Nephron progenitor cell (in vitro differentiated cells): ENCODE measurements at regions not wholly inside any gene's neighbourhood (a gene's known extent, or its start where the extent isn't known, plus 50 kb on each side); places are given as distances from the start of the nearest gene placed in this dataset.
A peak's percentile ranks its signal among the peaks of the same experiment; 100 is the strongest.

Experiments used
- DNase-seq: peaks from one replicate; pipeline ENCODE4 v3.0.0; 2021
- H3K27ac Mint-ChIP-seq: 2 replicates; pipeline ENCODE4 v1.8.0; 2021; ENCODE audit warnings: mild to moderate bottlenecking, moderate library complexity, mixed read lengths
- H3K27me3 Mint-ChIP-seq: 2 replicates; pipeline ENCODE4 v1.8.0; 2021; ENCODE audit warnings: mild to moderate bottlenecking, low read depth, mixed read lengths; ENCODE audit not compliant: poor library complexity
- H3K36me3 Mint-ChIP-seq: 2 replicates; pipeline ENCODE4 v1.8.0; 2021; ENCODE audit warnings: low read depth, mixed read lengths
- H3K4me1 Mint-ChIP-seq: 2 replicates; pipeline ENCODE4 v1.8.0; 2021; ENCODE audit warnings: mixed read lengths
- H3K4me3 Mint-ChIP-seq: 2 replicates; pipeline ENCODE4 v1.8.0; 2021; ENCODE audit warnings: mild to moderate bottlenecking, moderate library complexity, mixed read lengths
- H3K9me3 Mint-ChIP-seq: 2 replicates; pipeline ENCODE4 v1.8.0; 2021; ENCODE audit warnings: mild to moderate bottlenecking, moderate library complexity, mixed read lengths
- TF ChIP-seq, protein P1 (sequence below): fragments of 200-600 bp; sonication (generic); IDR thresholded peaks from 2 replicates; pipeline ENCODE4 v1.5.0; 2021; ENCODE audit warnings: antibody characterized with exemption

DNA sequence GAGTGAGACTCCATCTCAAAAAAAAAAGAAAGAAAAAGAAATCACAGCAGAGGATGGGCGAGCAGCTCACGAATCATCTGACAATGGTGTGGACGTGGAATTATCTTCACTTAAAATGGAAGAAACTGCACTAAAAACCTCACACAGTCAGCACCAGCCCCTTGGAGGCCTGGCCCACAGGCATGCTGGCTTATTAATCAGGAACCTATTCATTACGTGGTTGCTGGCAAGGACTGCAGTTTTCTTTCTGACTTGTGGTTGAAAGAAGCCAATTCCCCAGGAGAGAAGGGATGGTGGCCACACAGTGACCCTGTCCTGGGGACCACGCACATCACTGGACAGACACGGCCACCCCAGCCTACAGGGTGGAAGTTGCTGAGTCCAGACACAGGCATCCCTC is 401.1 kb downstream of the CTTN start:
- H3K36me3 Mint-ChIP-seq: no peaks in the 10 kb centered on the region
- DNase-seq: no peak
- H3K9me3 Mint-ChIP-seq: peaks cover 22% of the 10 kb centered on the region
- TF ChIP-seq, protein P1, sequence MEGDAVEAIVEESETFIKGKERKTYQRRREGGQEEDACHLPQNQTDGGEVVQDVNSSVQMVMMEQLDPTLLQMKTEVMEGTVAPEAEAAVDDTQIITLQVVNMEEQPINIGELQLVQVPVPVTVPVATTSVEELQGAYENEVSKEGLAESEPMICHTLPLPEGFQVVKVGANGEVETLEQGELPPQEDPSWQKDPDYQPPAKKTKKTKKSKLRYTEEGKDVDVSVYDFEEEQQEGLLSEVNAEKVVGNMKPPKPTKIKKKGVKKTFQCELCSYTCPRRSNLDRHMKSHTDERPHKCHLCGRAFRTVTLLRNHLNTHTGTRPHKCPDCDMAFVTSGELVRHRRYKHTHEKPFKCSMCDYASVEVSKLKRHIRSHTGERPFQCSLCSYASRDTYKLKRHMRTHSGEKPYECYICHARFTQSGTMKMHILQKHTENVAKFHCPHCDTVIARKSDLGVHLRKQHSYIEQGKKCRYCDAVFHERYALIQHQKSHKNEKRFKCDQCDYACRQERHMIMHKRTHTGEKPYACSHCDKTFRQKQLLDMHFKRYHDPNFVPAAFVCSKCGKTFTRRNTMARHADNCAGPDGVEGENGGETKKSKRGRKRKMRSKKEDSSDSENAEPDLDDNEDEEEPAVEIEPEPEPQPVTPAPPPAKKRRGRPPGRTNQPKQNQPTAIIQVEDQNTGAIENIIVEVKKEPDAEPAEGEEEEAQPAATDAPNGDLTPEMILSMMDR: no peak
- no peak overlapping the region for H3K4me3 Mint-ChIP-seq
- peaks cover 5% of the 10 kb centered on the region for H3K4me1 Mint-ChIP-seq
- peaks cover 11% of the 10 kb centered on the region for H3K27me3 Mint-ChIP-seq
- no peak overlapping the region for H3K27ac Mint-ChIP-seq

DNA sequence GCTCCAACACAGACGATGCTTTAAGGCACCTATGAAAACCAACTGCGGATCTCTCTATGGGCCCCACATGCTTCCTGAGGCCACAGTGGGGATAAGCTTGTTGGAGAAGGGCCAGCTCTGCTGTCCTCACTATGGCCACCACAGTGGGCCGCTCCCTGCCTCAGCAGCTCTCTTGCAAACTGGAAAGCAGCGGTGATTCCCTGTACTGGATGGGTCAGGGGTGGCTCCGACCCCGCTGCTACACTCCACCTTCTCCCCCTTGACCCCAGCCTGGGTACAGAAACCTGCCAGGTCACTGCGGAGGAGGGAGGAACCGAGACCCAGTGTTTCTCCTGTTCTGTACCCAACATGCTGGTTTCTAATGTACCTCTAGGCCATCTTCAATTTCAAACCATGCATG is 403.9 kb downstream of the CTTN start:
- no peak overlapping the region for H3K4me3 Mint-ChIP-seq

DNA sequence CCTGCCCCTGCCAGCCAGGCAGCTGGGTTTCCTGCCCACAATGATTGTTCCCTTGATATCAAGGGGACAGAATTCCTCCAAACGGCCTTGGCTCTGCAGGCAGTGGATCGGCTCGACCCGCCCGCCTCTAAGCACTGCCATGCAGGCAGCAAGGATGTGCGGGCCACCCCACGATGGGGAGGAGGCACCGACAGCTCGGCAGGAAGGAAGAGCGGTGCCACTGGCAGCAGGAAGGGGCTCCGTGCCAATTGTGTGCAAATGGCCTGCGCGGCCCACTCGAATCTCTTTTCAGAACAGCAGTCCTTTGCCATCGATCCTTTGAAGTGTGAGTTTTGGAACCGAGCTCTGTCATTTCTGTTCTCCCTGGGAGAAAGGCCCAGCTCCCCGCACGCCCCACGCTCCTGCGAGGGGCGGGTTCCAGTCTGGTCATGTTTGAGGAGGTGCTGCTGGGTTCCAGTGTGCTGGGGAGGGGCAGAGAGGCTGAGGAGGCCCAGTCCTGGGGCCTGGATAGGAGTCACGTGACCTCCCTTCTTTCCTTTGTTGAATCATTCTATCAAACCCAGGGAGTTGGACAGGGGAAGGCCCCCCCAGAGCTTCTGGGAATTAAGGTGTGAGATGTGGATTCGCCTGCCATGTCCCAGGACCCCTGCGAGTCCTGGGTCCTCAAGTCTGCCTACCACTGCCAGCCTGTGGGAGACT is 406.0 kb downstream of the CTTN start:
- Mint-ChIP-seq H3K27me3 (peaks cover 11% of the 10 kb centered on the region), H3K36me3 (no peaks in the 10 kb centered on the region), H3K9me3 (no peaks in the 10 kb centered on the region), H3K4me3 (no peak overlapping the region), H3K27ac (no peak overlapping the region), H3K4me1 (peaks cover 5% of the 10 kb centered on the region)
- DNase-seq: no peak
- TF ChIP-seq, protein P1: no peak

More for the DNA sequence above, 403.9 kb downstream of the CTTN start:
- Mint-ChIP-seq H3K27me3 (peaks cover 5% of the 10 kb centered on the region), H3K4me1 (peaks cover 5% of the 10 kb centered on the region), H3K36me3 (no peaks in the 10 kb centered on the region), H3K27ac (no peak overlapping the region), H3K9me3 (peaks cover 4% of the 10 kb centered on the region)
- DNase-seq: no peak
- TF ChIP-seq, protein P1: no peak

DNA sequence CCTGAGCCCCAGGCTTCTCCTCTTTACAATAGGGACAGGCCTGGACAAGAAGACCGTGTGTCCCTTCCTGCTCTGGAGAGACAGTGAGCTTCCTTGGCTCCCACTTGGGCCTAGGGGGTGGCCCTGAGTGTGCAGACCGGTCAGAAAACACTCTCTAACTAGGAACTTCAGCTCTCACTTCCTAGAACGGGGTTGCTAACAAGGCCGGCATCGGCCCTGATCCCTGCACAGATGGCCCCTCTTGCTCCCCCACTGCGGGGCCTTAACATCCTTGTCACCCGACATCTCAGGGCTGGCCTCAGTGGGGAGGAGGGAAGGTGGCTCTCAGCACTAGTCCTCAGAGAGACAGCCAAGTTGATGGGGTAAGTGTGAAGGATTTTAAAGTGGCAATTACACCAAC is 406.9 kb downstream of the CTTN start:
- H3K36me3 Mint-ChIP-seq: no peaks in the 10 kb centered on the region
- H3K4me3 Mint-ChIP-seq: no peak overlapping the region
- peaks cover 5% of the 10 kb centered on the region for H3K4me1 Mint-ChIP-seq
- TF ChIP-seq, protein P1: no peak
- DNase-seq: no peak
- peaks cover 8% of the 10 kb centered on the region for H3K27me3 Mint-ChIP-seq
- H3K9me3 Mint-ChIP-seq: no peaks in the 10 kb centered on the region
- peak overlapping the region; percentile 39 for H3K27ac Mint-ChIP-seq

DNA sequence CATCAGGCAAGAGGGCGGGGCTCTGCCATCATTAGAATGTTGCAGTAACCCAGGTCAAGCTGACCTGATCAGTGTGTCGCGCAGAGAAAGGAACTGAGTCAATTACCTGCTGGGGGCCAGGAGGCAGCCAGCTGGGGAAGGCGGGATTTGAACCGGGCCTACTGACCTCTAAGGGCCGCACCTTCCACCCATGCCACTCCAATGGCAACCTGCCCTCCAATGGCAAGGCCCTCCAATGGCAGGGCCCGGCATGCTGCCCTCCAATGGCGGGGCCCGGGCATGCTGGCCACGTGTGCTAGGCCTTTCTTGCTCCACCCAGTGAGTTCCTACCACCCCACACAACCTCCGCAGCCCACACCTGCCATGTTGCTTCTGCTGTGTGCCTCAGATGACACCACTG is 407.6 kb downstream of the CTTN start:
- TF ChIP-seq, protein P1: no peak
- Mint-ChIP-seq H3K9me3 (no peaks in the 10 kb centered on the region), H3K36me3 (no peaks in the 10 kb centered on the region), H3K4me1 (peaks cover 5% of the 10 kb centered on the region), H3K27me3 (peaks cover 8% of the 10 kb centered on the region), H3K27ac (no peak overlapping the region), H3K4me3 (no peak overlapping the region)
- DNase-seq: no peak
